Uterus (tissue), 2 donors: ENCODE measurements at regions not wholly inside any gene's neighbourhood (a gene's known extent, or its start where the extent isn't known, plus 50 kb on each side); places are given as distances from the start of the nearest gene placed in this dataset.

Experiments used
- CTCF ChIP-seq, 4 experiments: fragments of 200-600 bp in 2 of 4; fragments of 450-650 bp in 2 of 4; sonication (generic) in 2 of 4; IDR thresholded peaks; one replicate each; pipeline ENCODE4 v1.5.1; 2016 to 2019; ENCODE audit warnings: antibody characterized with exemption in 4 of 4, mild to moderate bottlenecking in 2 of 4, moderate library complexity in 1 of 4
- POLR2A ChIP-seq, 2 donors: fragments of 450-650 bp; IDR thresholded peaks; one replicate each; pipeline ENCODE4 v1.6.1; 2016; ENCODE audit warnings: antibody characterized with exemption in 2 of 2, mild to moderate bottlenecking in 1 of 2, moderate library complexity in 1 of 2

DNA sequence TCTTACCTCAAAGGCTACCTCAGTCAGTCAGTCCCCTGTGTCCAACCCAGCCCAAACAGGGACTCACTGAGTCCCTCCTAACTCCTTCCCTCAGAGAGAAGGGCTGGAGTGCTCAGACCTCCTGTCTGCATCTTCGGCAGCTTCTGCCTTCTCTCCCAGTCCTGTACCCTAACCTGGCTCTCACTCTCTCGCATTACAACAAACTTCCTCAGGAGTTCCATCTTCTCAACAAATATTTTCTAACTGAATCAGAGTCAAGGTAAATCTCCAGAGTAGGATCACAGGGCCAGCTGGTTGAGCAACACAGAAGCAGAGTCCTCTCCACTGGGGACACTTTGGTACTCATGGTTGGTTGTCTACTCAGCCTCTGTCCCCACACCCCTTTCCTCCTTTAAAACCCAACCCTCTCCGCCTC, 92.3 kb downstream of the MRPL14 start:
- TF ChIP-seq CTCF (IDR thresholded peaks at IDR 0.05) (no peak), POLR2A (IDR thresholded peaks at IDR 0.05) (no peak)
